Kidney epithelial cell (primary cell): ENCODE measurements at regions not wholly inside any gene's neighbourhood (a gene's known extent, or its start where the extent isn't known, plus 50 kb on each side); places are given as distances from the start of the nearest gene placed in this dataset.

Experiments
- DNase-seq: peaks from one replicate; pipeline ENCODE4 v3.0.0-alpha.2; 2010; ENCODE audit warnings: low read depth
- H3K27me3 ChIP-seq: 2 replicates; pipeline ENCODE4 v1.6.0; 2011; ENCODE audit warnings: low read length; ENCODE audit not compliant: control insufficient read depth, insufficient read depth
- H3K36me3 ChIP-seq: 2 replicates; pipeline ENCODE4 v1.5.1; 2011; ENCODE audit warnings: low read length; ENCODE audit not compliant: control insufficient read depth, insufficient read depth
- H3K4me3 ChIP-seq: 2 replicates; pipeline ENCODE4 v1.5.1; 2011; ENCODE audit warnings: low read depth, mild to moderate bottlenecking, control low read depth, low read length
- TF ChIP-seq, protein P1 (sequence below): IDR thresholded peaks from 2 replicates; pipeline ENCODE4 v1.5.1; 2011; ENCODE audit warnings: mild to moderate bottlenecking, moderate library complexity, low read length, control low read depth, inconsistent platforms; ENCODE audit not compliant: insufficient read depth, poor library complexity, severe bottlenecking

DNA sequence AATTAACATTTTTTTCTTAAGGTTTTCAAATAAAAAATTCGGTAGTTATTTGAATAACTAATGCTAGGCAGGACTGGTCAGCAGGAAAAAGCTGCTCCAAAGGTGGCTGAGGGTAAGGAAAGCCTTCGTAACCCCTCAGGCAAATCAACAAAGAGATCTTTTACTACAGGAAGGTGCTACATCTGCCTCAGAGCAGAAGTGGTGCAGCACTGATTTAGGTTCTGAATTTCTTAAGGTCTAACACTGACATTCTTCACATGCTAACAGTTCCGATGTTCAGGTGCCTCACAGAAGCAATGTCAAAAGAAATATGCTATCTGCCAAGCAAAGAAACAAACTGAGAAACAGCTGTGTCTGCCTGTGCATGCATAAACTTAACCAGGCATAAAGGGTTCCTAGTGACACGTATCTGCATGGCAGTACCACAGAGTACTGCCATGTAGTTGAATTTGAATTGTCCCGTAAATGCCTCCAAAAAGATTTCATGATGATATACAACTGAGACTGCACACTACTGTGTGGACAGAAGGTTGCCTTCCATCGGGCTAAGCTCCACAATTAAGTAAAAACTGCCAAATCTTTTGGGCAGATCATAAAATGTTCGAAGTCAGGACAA lies 275.0 kb upstream of the NSMCE3 start:
- Histone ChIP-seq H3K36me3 (no peaks in the 10 kb centered on the region), H3K27me3 (no peaks in the 10 kb centered on the region), H3K4me3 (no peak overlapping the region)
- TF ChIP-seq, protein P1, sequence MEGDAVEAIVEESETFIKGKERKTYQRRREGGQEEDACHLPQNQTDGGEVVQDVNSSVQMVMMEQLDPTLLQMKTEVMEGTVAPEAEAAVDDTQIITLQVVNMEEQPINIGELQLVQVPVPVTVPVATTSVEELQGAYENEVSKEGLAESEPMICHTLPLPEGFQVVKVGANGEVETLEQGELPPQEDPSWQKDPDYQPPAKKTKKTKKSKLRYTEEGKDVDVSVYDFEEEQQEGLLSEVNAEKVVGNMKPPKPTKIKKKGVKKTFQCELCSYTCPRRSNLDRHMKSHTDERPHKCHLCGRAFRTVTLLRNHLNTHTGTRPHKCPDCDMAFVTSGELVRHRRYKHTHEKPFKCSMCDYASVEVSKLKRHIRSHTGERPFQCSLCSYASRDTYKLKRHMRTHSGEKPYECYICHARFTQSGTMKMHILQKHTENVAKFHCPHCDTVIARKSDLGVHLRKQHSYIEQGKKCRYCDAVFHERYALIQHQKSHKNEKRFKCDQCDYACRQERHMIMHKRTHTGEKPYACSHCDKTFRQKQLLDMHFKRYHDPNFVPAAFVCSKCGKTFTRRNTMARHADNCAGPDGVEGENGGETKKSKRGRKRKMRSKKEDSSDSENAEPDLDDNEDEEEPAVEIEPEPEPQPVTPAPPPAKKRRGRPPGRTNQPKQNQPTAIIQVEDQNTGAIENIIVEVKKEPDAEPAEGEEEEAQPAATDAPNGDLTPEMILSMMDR = no peak
- DNase-seq = no peak

DNA sequence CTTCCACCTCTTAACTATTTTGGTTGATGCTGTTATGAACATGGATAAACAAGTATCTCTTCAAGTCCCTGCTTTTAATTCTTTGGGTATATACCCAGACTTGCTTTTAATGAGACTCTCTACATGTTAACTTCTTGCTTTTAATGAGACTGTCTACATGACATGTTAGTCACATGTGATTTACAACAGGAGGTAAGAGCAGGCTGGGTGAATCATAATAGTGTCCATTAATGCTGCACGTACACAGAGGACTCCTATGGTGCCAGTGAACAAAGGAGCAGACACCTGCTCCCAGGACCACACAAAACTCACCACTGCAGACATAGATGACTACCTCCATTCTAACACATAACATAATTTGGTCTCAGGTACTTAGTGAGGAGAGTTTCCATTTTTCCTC lies 273.4 kb upstream of the NSMCE3 start:
- no peaks in the 10 kb centered on the region for H3K27me3 ChIP-seq
- DNase-seq = no peak
- H3K4me3 ChIP-seq = no peak overlapping the region
- TF ChIP-seq, protein P1 = no peak
- no peaks in the 10 kb centered on the region for H3K36me3 ChIP-seq

DNA sequence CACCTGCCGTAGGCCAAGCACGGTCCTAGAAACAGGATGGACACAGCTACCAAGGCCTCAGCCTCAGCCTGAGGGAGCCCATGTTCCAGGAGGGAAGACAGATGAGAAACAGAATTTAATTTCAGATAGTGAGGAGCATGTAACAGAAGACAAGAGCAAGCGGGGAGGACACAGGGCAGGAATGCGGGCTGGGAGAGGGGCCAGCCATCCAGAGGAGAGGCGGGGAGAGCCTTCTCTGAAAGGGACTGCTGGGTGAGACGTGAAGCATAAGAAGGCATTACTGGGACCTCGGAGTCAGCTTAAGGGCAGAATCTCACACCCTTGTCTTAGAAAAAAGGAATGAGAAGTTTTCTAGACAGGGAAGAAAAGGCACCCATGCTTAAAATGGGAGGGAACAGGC lies 271.7 kb upstream of the NSMCE3 start:
- Histone ChIP-seq H3K36me3 (no peaks in the 10 kb centered on the region), H3K4me3 (no peak overlapping the region), H3K27me3 (no peaks in the 10 kb centered on the region)
- DNase-seq = no peak
- TF ChIP-seq, protein P1 = no peak

DNA sequence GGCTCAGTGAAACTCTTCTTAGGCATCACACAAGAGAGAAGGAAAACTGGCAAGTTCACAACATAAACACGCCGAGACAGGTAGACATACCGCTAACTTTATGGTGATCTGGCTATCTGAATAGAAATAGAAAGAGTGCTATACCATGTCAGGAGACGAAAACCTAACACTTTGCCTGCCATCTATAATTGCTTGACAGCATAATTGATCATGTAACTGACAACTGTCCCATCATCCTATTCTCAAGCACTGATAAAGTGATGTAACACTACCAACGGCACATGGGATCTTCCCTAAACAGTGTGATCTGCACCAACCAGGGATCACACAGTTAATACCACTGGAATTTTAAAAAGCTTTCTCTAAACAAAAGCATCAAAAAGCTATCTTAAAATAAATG lies 270.9 kb upstream of the NSMCE3 start:
- no peak for DNase-seq
- Histone ChIP-seq H3K4me3 (no peak overlapping the region), H3K27me3 (no peaks in the 10 kb centered on the region), H3K36me3 (no peaks in the 10 kb centered on the region)
- TF ChIP-seq, protein P1 = no peak

DNA sequence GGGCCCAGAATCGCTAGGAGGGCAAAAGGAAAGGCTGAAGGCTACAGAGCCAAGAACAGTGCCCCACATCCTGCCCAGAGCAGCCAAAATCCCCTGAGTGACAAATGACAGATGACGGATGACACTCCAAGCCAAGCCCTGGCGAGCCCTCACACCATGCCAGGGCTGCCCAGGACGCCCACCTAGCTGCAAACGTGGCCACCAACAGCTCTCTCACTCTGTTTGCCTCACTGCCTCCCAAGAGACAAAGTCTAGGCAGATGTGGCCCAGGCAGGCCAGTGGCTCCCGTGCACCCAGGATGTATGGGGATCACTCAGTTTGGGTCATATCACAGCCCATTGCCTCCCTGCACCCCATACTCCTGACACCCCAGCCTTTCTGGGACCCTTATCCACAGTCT lies 270.1 kb upstream of the NSMCE3 start:
- DNase-seq = no peak
- Histone ChIP-seq H3K27me3 (no peaks in the 10 kb centered on the region), H3K4me3 (no peak overlapping the region), H3K36me3 (no peaks in the 10 kb centered on the region)
- TF ChIP-seq, protein P1 = no peak

DNA sequence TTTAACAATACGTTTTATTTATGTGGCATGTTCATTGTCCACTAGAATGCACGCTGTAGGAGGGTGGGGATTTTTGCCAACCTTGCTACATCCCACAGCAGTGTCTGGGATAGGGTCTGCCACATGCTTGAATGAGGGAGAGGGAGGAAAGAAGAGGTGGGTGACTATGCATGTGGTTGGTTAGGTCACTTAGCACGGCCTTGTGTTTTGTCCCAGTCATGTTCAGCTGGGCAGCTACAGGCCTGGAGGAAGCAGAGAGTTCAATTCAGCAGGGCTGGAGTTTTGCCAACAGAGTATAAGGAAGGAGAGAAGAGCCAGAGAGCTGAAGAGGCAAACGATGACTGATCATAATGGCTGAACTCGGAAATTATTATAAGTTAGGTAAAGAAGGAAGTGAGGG lies 268.4 kb upstream of the NSMCE3 start:
- TF ChIP-seq, protein P1 = no peak
- no peak for DNase-seq
- H3K4me3 ChIP-seq = no peak overlapping the region
- H3K27me3 ChIP-seq = no peaks in the 10 kb centered on the region
- H3K36me3 ChIP-seq = no peaks in the 10 kb centered on the region
